Ishikawa (cell line): ENCODE measurements at regions not wholly inside any gene's neighbourhood (a gene's known extent, or its start where the extent isn't known, plus 50 kb on each side); places are given as distances from the start of the nearest gene placed in this dataset.

Source experiments
- CEBPB ChIP-seq: IDR thresholded peaks from 2 replicates; pipeline ENCODE4 v1.6.1; 2012
- CREB1 ChIP-seq: IDR thresholded peaks from 2 replicates; pipeline ENCODE4 v1.6.1; 2012; ENCODE audit warnings: low read depth
- EGR1 ChIP-seq: IDR thresholded peaks from 2 replicates; pipeline ENCODE4 v1.6.1; 2012
- EP300 ChIP-seq: IDR thresholded peaks from 2 replicates; pipeline ENCODE4 v1.6.1; 2012; ENCODE audit warnings: borderline replicate concordance
- FOXM1 ChIP-seq: IDR thresholded peaks from 2 replicates; pipeline ENCODE4 v1.6.1; 2012; ENCODE audit warnings: low read depth, borderline replicate concordance
- MAX ChIP-seq: IDR thresholded peaks from 2 replicates; pipeline ENCODE4 v1.6.1; 2012
- NFIC ChIP-seq: IDR thresholded peaks from 2 replicates; pipeline ENCODE4 v1.6.1; 2012
- RAD21 ChIP-seq: IDR thresholded peaks from 2 replicates; pipeline ENCODE4 v1.6.1; 2012; ENCODE audit warnings: low read depth
- REST ChIP-seq: IDR thresholded peaks from 2 replicates; pipeline ENCODE4 v1.6.1; 2012; ENCODE audit warnings: low read depth, mild to moderate bottlenecking
- TAF1 ChIP-seq: IDR thresholded peaks from 2 replicates; pipeline ENCODE4 v1.6.1; 2012; ENCODE audit warnings: low read depth, mild to moderate bottlenecking
- TCF12 ChIP-seq: IDR thresholded peaks from 2 replicates; pipeline ENCODE4 v1.6.1; 2012; ENCODE audit warnings: low read depth
- TEAD4 ChIP-seq: IDR thresholded peaks from 2 replicates; pipeline ENCODE4 v1.6.1; 2012
- YY1 ChIP-seq: IDR thresholded peaks from 2 replicates; pipeline ENCODE4 v1.6.1; 2012; ENCODE audit warnings: low read depth
- ZBTB7A ChIP-seq: IDR thresholded peaks from 2 replicates; pipeline ENCODE4 v1.6.1; 2012; ENCODE audit warnings: low read depth
- TF ChIP-seq, protein P1 (sequence below): IDR thresholded peaks from 2 replicates; pipeline ENCODE4 v1.6.1; 2012

GRCh38 chr5:138661991-138662434, 86.8 kb upstream of the HSPA9 start:
- TF ChIP-seq, protein P1, sequence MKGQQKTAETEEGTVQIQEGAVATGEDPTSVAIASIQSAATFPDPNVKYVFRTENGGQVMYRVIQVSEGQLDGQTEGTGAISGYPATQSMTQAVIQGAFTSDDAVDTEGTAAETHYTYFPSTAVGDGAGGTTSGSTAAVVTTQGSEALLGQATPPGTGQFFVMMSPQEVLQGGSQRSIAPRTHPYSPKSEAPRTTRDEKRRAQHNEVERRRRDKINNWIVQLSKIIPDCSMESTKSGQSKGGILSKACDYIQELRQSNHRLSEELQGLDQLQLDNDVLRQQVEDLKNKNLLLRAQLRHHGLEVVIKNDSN: no peak
- TF ChIP-seq ZBTB7A: no peak
- TF ChIP-seq REST: no peak
- no peak for TF ChIP-seq TAF1
- no peak for TF ChIP-seq EGR1
- TF ChIP-seq CEBPB: no peak
- no peak for TF ChIP-seq TCF12
- no peak for TF ChIP-seq YY1
- TF ChIP-seq TEAD4: no peak
- no peak for TF ChIP-seq RAD21

DNA sequence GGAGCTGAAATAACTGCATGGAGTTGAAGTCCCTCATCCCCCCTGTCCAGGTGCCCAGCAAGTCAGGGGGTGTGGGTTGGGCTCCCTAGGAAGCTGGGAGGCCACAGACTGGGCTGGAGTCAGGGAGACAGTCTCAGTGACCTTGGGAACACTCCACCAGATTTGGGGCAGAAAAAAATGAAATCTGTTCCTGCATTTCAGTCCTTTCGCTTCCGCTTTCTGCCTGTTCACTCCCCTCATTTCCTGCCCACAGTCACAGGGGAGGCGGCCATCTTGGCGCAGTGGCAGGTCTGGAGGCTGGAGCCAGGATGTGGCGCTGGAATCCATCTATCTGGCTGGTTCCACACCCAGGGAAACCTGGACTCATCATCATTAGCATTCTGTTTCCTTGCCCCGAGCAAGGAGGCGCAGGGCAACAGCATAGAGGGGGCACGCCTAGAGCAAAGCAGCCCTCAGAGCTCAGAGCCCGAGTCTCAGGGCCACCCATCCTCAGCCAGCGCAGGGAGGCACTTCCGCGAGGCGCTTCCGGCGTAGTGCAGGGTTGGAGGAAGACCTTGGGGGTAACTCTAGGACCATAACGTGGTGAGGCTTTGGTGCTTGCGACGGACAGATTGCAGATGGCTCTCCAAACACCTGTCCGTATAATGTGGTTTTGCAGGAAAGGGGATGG, 86.2 kb upstream of the HSPA9 start:
- TF ChIP-seq EGR1 (no peak), CEBPB (no peak), EP300 (no peak), TAF1 (no peak), YY1 (no peak)

DNA sequence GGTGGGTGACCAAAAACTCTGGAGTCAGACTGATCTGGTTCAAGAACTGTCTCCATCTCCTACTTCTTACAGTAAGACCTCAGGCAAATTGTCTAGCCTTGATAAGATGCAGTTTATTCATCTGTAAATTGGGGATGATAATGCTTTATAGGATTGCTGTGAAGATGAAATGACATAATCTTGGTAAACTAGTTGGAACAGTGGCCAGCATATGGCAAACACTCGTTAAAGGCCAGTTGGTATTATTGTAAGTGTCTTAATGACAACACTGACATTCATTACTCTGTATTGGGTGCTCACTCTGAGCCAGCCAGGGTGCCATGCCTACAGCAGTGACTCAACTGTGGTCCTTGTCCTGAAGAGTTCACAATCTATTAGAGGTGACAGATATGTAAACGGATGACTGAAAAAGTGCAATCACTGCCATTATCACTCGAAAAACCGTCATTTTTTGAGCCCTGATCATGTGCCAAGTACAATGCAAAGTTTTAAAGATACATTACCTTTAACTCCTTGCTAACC, 84.9 kb upstream of the HSPA9 start:
- TF ChIP-seq RAD21 (no peak), MAX (no peak), CREB1 (no peak), YY1 (no peak)

GRCh38 chr5:138659561-138659960, 84.4 kb upstream of the HSPA9 start:
- TF ChIP-seq REST: no peak
- TF ChIP-seq RAD21: no peak
- TF ChIP-seq FOXM1: no peak
- TF ChIP-seq MAX: no peak
- no peak for TF ChIP-seq YY1

DNA sequence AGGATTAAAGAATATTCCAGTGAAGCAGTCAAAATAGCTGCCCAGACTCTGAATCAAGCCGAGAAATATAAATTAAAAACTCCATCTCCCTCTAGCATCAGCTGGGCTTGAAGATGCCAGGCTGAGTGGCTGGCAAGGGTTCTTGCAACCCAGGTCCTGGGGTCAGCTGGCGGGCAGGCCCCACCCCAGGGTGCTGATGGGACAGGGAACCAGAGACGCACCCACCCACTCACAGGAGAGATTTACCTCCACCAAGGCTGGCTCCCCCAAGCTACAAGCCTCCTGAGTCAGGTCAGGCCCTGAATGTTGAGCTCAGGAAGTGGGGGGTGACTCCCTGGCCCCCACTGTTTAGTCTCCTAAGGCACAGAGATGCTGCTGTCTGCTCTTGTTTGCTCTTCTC, 83.9 kb upstream of the HSPA9 start:
- TF ChIP-seq, protein P1: no peak
- TF ChIP-seq MAX: no peak
- TF ChIP-seq REST: no peak
- TF ChIP-seq CEBPB: no peak
- no peak for TF ChIP-seq ZBTB7A
- TF ChIP-seq TEAD4: no peak
- TF ChIP-seq FOXM1: no peak
- no peak for TF ChIP-seq EP300
- TF ChIP-seq EGR1: no peak
- TF ChIP-seq NFIC: no peak
- TF ChIP-seq YY1: no peak
- no peak for TF ChIP-seq TAF1
- TF ChIP-seq RAD21: no peak
- TF ChIP-seq CREB1: no peak
- TF ChIP-seq TCF12: no peak
